SJCRH30 (cell line): ENCODE measurements at regions not wholly inside any gene's neighbourhood (a gene's known extent, or its start where the extent isn't known, plus 50 kb on each side); places are given as distances from the start of the nearest gene placed in this dataset.
A peak's percentile ranks its signal among the peaks of the same experiment; 100 is the strongest.
"Not testable (repeated sequence)": the region's sequence is repeated elsewhere in the genome, so short reads cannot be mapped to it uniquely, and the experiment has no call there.

Source experiments
- DNase-seq, 2 experiments: peaks; one replicate each; pipeline ENCODE4 v3.0.0-alpha.2; 2015 to 2020
- H3K27ac ChIP-seq: fragments of 250-450 bp; sonication (Bioruptor Pico); 2 replicates; pipeline ENCODE4 v1.5.1; 2020; ENCODE audit warnings: mild to moderate bottlenecking, moderate library complexity
- H3K27me3 ChIP-seq: fragments of 250-450 bp; sonication (Bioruptor Pico); 2 replicates; pipeline ENCODE4 v1.5.1; 2020; ENCODE audit warnings: mild to moderate bottlenecking, moderate library complexity
- H3K36me3 ChIP-seq: fragments of 250-450 bp; sonication (Bioruptor Pico); 2 replicates; pipeline ENCODE4 v1.5.1; 2020; ENCODE audit warnings: mild to moderate bottlenecking, moderate library complexity
- H3K4me1 ChIP-seq: fragments of 250-450 bp; sonication (Bioruptor Pico); 2 replicates; pipeline ENCODE4 v1.5.1; 2020; ENCODE audit warnings: mild to moderate bottlenecking, moderate library complexity
- H3K4me3 ChIP-seq: fragments of 250-450 bp; sonication (Bioruptor Pico); 2 replicates; pipeline ENCODE4 v1.5.1; 2020; ENCODE audit warnings: mild to moderate bottlenecking, moderate library complexity
- H3K9me3 ChIP-seq: fragments of 250-450 bp; sonication (Bioruptor Pico); replicated peaks from 2 replicates; pipeline ENCODE4 v1.5.1; 2020; ENCODE audit warnings: mild to moderate bottlenecking, moderate library complexity

DNA sequence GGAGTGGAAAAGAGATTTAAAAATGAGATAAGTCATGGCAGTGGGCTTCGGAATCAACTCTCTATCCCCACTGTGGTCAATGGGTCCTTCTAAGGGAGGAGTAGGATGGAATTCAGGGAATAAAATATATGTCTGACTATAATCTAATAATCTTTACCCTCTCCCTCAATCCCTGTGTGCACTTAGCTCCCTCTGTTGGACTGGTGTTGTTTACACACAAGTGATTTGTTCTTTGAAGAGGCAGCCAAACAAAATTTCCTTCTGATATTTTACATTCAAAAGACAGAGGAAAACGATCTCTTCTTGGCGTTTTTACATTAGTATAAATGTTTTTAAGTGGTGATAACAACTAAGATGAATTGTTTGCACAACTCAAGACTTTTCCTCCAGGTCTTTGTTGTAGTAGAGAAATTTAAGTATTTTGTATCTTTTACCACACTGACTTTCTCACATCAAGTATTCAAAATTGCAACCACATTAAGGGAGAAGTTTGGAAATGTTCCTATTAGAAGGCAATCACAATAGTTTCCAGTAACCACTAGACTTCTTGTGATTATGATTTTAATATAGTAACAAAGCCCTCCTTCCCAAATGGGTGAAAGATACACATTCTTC is 317.8 kb downstream of the CENPW start:
- H3K4me1 ChIP-seq = no peaks in the 10 kb centered on the region
- H3K36me3 ChIP-seq = no peaks in the 10 kb centered on the region
- H3K27ac ChIP-seq = no peak overlapping the region
- H3K4me3 ChIP-seq = no peak overlapping the region
- 0 out of 2 replicates have a peak, but pooled peaks cover 1% of the 10 kb centered on the region for H3K27me3 ChIP-seq
- DNase-seq = peak; percentile 15 to 57
- no peaks in the 10 kb centered on the region for H3K9me3 ChIP-seq

DNA sequence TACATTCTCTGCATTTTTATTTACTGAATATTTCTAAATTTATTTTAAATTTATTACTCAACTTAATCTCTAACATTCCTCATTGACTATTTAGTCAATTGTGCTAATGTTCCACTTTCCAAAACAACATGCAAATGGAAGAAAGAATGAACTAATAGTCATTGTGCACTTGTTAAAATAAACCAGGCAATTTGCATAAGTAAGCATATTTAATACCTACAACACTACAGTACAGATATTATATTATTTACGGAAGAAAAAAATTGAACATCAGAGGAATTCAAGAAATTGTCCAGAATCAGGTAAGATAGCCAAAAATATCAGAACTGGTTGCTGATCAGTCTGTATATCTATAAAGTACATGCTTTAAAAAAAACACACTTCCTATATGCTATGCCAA is 320.5 kb downstream of the CENPW start:
- Histone ChIP-seq H3K4me1 (no peaks in the 10 kb centered on the region), H3K27me3 (0 out of 2 replicates have a peak, but pooled peaks cover 4% of the 10 kb centered on the region), H3K9me3 (no peaks in the 10 kb centered on the region), H3K36me3 (no peaks in the 10 kb centered on the region), H3K4me3 (no peak overlapping the region), H3K27ac (no peak overlapping the region)
- no peak for DNase-seq

DNA sequence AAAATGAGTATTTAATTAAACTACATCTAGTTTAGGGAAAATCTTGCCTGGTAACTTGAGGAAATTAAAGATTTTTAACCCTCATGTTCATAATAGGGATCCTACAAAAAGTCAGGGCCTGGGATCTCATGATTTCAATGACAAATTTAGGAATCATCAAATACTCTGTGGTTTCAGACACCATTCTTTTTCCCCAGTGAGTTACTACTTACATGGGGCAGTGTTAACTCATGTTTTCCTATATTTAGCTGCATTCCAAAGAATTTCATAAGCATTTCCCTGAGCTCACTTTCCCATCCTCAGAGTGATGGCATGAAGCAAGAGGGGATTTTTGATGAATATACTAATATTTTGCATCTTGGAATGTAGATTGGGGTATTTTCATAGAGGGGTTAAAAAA is 321.7 kb downstream of the CENPW start:
- H3K36me3 ChIP-seq = no peaks in the 10 kb centered on the region
- no peak overlapping the region for H3K4me3 ChIP-seq
- no peaks in the 10 kb centered on the region for H3K4me1 ChIP-seq
- no peaks in the 10 kb centered on the region for H3K9me3 ChIP-seq
- 0 out of 2 replicates have a peak, but pooled peaks cover 4% of the 10 kb centered on the region for H3K27me3 ChIP-seq
- no peak overlapping the region for H3K27ac ChIP-seq
- DNase-seq = no peak

DNA sequence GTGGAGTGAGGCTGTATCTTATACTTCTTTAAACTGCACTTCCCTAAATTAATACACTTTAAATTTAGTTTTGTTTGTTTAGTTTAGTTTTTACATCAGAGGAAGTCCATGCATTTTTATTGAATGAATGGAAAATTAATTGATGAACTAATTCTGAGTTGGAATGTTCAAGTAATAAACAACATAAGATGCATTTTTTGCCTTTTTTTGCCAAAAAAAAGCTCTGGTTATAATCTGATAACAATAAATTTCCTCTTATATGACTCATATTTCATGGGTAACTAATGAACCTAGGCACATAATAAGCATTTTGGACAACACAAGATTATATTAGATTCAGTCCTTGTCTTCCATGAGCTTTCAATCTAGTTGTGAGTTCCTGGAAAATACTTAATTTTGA is 323.1 kb downstream of the CENPW start:
- Histone ChIP-seq H3K27me3 (0 out of 2 replicates have a peak, but pooled peaks cover 4% of the 10 kb centered on the region), H3K27ac (no peak overlapping the region), H3K4me1 (no peaks in the 10 kb centered on the region), H3K9me3 (no peaks in the 10 kb centered on the region), H3K36me3 (no peaks in the 10 kb centered on the region), H3K4me3 (no peak overlapping the region)
- DNase-seq = no peak

DNA sequence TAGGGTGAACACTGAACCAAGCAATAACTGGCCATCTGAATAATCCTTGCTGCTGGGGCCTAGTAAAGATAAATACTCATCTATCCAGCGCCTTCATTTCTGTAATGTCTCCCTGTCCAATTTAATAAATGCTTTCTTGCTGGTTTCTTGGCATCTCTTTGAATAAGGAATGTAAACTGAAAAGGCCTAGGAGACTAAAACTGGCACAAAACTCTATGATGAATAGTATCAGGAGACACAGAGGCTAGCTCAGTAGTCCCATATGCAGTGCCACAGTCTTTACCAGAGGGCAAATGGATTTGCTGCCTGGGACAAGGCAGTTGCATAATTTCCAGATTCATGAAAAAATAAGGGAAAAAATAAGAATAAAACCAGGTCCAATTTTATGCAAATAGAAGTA is 324.4 kb downstream of the CENPW start:
- Histone ChIP-seq H3K36me3 (no peaks in the 10 kb centered on the region), H3K9me3 (no peaks in the 10 kb centered on the region), H3K27me3 (0 out of 2 replicates have a peak, but pooled peaks cover 4% of the 10 kb centered on the region), H3K4me1 (no peaks in the 10 kb centered on the region), H3K27ac (no peak overlapping the region), H3K4me3 (no peak overlapping the region)
- no peak for DNase-seq

DNA sequence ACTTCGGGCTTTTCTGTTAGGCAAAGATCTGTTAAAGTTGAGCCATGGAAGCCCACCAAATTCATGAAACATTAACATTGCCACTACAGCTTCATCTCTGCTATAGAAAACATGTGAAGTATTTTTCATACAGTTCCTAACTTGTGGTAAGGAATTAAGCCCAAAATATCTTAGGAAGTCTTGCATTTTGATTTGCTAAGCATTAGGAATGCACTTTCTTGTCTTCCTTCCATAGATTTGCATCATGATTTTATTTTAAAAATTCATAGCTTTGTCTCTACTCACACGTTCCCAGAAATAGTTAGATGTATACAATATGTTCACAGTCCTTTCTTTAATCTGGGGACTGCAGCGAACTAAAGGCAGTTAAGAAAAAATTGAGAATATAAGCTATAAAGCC is 325.6 kb downstream of the CENPW start:
- H3K36me3 ChIP-seq = no peaks in the 10 kb centered on the region
- no peak overlapping the region for H3K27ac ChIP-seq
- no peak overlapping the region for H3K4me3 ChIP-seq
- H3K4me1 ChIP-seq = no peaks in the 10 kb centered on the region
- DNase-seq = no peak
- H3K27me3 ChIP-seq = 0 out of 2 replicates have a peak, but pooled peaks cover 4% of the 10 kb centered on the region
- H3K9me3 ChIP-seq = no peaks in the 10 kb centered on the region

DNA sequence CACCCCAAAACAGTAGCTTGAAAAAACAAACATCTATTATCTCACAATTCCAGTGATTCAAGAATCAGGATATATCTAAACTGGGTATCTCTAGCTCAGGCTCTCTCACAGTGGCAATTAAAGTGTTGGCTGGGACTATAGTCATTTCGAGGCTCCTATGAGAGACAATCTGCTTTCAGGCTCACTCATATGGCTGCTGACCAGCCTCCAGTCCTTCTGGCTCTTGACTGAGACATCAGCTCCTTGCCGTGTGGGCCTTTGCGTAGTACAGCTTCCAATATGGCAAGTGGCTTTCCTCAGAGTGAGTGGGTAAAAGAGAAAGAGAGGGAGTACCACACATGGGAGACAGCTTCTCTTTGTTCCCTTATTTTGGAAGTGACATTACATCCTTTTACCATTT is 327.2 kb downstream of the CENPW start:
- no peak for DNase-seq
- H3K27ac ChIP-seq = no peak overlapping the region
- 0 out of 2 replicates have a peak, but pooled peaks cover 4% of the 10 kb centered on the region for H3K27me3 ChIP-seq
- no peak overlapping the region for H3K4me3 ChIP-seq
- no peaks in the 10 kb centered on the region for H3K9me3 ChIP-seq
- no peaks in the 10 kb centered on the region for H3K36me3 ChIP-seq
- H3K4me1 ChIP-seq = no peaks in the 10 kb centered on the region

DNA sequence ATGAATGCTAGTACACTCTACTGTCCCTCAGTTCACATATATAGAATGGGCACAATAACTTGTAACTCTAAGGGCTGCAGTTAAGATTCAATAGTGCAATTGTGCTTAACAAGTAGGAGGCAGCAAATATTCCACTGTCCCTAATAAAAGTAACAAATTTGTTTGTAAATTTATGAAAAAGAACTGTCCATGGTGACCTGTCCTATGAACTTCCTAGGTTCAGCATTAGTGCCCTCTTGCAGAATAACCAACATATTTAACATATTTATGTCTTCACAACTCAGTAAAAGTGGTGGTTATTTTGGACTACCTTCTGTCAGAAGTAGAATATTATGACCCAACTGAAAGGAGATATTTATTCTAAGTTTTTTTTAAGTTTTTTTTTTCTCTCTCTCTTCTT is 327.8 kb downstream of the CENPW start:
- Histone ChIP-seq H3K27ac (no peak overlapping the region), H3K27me3 (0 out of 2 replicates have a peak, but pooled peaks cover 2% of the 10 kb centered on the region), H3K4me3 (no peak overlapping the region), H3K4me1 (no peaks in the 10 kb centered on the region), H3K36me3 (no peaks in the 10 kb centered on the region), H3K9me3 (no peaks in the 10 kb centered on the region)
- no peak for DNase-seq

DNA sequence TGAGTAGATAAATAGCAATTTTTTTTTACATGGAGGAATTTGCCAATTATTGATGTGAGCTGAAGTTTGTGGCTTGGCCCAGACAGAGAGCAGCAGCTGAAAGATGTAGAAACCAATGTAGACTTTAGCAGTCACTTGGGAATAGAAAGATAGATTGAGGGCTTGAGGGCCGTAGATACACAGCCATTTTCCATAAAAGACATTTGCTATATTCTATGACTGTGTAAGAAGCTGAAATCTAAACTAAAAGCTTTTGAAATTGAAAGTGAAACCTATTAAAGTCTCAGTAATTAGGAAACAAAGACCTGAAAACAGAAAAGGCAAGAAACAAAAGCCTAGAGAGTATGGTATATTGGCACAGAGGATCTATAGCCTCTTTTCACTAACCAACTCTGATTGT is 332.7 kb downstream of the CENPW start:
- Histone ChIP-seq H3K4me3 (no peak overlapping the region), H3K36me3 (no peaks in the 10 kb centered on the region), H3K4me1 (no peaks in the 10 kb centered on the region), H3K27me3 (no peaks in the 10 kb centered on the region), H3K27ac (no peak overlapping the region), H3K9me3 (no peaks in the 10 kb centered on the region)
- peak in 1 of 2 experiments; percentile 17 for DNase-seq

DNA sequence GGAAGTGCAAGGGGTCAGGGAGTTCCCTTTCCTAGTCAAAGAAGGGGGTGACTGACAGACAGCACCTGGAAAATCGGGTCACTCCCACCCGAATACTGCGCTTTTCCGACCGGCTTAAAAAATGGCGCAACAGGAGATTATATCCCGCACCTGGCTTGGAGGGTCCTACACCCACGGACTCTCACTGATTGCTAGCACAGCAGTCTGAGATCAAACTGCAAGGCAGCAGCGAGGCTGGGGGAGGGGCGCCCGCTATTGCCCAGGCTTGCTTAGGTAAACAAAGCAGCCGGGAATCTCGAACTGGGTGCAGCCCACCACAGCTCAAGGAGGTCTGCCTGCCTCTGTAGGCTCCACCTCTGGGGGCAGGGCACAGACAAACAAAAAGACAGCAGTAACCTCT is 333.8 kb downstream of the CENPW start:
- H3K4me3 ChIP-seq, H3K9me3 ChIP-seq, H3K27me3 ChIP-seq, DNase-seq, H3K4me1 ChIP-seq, H3K27ac ChIP-seq, H3K36me3 ChIP-seq: not testable (repeated sequence)

DNA sequence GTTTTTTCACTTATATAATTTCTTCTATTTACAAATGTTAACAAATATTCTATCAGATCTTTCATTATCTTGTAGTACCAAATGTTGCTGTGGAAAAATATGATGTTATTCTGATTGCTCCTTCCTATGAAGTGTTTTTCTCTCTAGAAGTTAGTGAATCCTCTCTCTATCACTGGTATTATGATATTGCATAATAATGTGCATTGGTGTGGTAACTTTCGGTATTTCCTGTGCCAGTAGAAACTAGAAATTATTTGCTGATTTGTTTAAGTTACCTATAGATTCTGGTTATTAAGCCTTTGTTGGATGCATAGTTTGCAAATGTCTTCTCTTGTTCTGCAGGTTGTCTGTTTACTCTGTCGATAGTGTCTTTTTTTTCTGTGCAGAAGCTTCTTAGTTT is 342.5 kb downstream of the CENPW start:
- no peaks in the 10 kb centered on the region for H3K36me3 ChIP-seq
- DNase-seq = no peak

DNA sequence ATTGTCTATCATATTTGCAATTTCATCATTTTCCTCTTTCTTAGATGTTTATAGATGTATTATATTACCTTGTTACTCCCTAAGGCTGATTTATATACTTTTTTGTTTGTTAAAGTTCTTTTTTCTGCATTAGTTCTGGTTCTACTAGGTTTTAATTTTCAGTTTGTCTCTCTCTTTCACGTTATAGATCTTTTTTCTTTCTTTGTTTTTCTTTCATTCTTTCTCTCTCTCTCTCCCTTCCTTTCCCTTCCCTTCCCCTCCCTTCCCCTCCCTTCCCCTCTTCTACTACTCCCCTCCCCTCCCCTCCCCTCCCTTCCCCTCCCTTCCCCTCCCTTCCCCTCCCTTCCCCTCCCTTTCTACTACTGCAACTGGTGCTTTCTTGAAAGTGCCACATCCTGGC is 345.3 kb downstream of the CENPW start:
- Histone ChIP-seq H3K36me3 (no peaks in the 10 kb centered on the region), H3K27me3 (no peaks in the 10 kb centered on the region), H3K9me3 (no peaks in the 10 kb centered on the region), H3K4me3 (no peak overlapping the region), H3K4me1 (no peaks in the 10 kb centered on the region), H3K27ac (no peak overlapping the region)
- no peak for DNase-seq

More for the DNA sequence above, 342.5 kb downstream of the CENPW start:
- no peaks in the 10 kb centered on the region for H3K9me3 ChIP-seq
- H3K27me3 ChIP-seq = no peaks in the 10 kb centered on the region
- no peaks in the 10 kb centered on the region for H3K4me1 ChIP-seq
- no peak overlapping the region for H3K27ac ChIP-seq
- H3K4me3 ChIP-seq = no peak overlapping the region

DNA sequence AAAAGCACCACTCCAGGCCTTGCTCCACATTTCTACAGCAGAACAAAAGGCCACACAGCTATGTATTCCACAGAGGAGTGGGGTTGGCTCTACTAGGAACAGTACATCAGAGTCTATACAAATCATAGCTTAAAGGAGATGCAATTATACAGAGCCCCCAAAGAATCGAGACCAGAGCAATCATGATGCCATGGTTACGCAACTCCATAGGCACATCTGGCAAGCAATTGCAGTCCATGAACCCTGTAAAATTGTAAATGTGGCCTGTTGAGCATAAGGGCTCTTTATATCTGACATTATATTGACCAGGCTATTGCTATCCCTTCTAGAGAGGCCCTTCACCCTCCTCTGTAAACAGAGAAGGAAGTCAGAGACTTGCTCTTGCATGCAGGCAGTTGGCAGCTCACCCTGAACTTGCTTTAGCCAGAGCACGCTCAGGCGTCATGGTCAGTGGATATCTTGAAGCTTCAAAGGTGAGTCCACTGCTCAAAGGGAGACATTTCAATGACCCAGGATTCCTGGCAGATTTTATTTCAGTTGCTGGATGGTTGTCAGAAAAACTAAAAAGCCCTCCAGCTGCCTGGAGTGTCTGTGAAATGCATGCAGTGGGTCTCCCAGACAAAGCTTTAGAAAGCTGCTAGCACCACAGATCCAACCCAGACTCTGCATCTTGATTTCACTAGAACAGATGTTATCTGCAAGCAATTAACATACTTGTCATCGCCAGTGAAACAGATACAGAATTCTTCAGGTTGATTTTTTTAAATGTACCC is 357.2 kb downstream of the CENPW start:
- no peak overlapping the region for H3K27ac ChIP-seq
- H3K36me3 ChIP-seq = no peaks in the 10 kb centered on the region; the same call in 1 of the 2 replicates
- H3K27me3 ChIP-seq = 0 out of 2 replicates have a peak, but pooled peaks cover 3% of the 10 kb centered on the region
- no peaks in the 10 kb centered on the region for H3K4me1 ChIP-seq
- no peak overlapping the region for H3K4me3 ChIP-seq
- no peaks in the 10 kb centered on the region for H3K9me3 ChIP-seq
- peak in 1 of 2 experiments; percentile 9 for DNase-seq

DNA sequence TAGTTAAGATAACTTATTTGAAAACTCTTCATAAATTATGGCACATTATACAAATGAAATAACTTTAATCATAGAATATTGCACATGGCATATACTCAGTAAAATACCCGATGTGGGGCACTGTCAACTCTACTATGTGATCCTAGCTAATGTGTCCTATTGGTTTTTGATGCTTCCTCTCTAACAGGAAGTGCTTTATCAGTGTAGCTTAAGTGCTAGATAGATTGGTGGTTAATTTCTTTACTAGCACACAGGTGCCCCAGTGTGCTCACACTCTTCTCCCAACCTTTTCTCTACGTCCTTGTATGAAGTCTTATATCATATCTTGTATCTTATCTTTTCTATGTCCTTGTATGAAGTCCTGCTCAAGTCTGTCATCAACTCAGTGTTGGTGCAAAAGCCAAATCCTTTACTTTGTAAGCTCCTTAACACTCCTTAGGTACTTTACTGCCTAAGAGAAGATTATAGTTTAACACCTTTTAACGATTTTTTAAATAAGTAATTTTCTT is 358.9 kb downstream of the CENPW start:
- Histone ChIP-seq H3K4me1 (no peaks in the 10 kb centered on the region), H3K36me3 (no peaks in the 10 kb centered on the region; the same call in 1 of the 2 replicates), H3K9me3 (no peaks in the 10 kb centered on the region), H3K4me3 (no peak overlapping the region), H3K27me3 (0 out of 2 replicates have a peak, but pooled peaks cover 3% of the 10 kb centered on the region), H3K27ac (no peak overlapping the region)
- no peak for DNase-seq
